Lower lobe of right lung (tissue), 2 donors: ENCODE measurements at regions not wholly inside any gene's neighbourhood (a gene's known extent, or its start where the extent isn't known, plus 50 kb on each side); places are given as distances from the start of the nearest gene placed in this dataset.

Experiments
- ATAC-seq, 2 donors: fragments of 200-7000 bp; cut with Tn5 transposase; one replicate each; pipeline ENCODE4 v1.9.1; 2020 to 2022; ENCODE audit warnings: mild to moderate bottlenecking in 2 of 2, moderate library complexity in 2 of 2
- DNase-seq: peaks from one replicate; pipeline ENCODE4 v3.0.0-alpha.2; 2020
- H3K27ac ChIP-seq: fragments of 200-600 bp; one replicate; pipeline ENCODE4 v1.8.0; 2022
- H3K27me3 ChIP-seq: fragments of 200-600 bp; one replicate; pipeline ENCODE4 v1.8.0; 2022; ENCODE audit warnings: low read depth
- H3K36me3 ChIP-seq: fragments of 200-600 bp; one replicate; pipeline ENCODE4 v1.8.0; 2022; ENCODE audit warnings: mild to moderate bottlenecking
- H3K4me1 ChIP-seq: fragments of 200-600 bp; one replicate; pipeline ENCODE4 v1.8.0; 2022
- H3K4me3 ChIP-seq: fragments of 200-600 bp; one replicate; pipeline ENCODE4 v1.8.0; 2022; ENCODE audit warnings: mild to moderate bottlenecking
- H3K9me3 ChIP-seq: fragments of 200-600 bp; one replicate; pipeline ENCODE4 v1.8.0; 2022
- CTCF ChIP-seq: fragments of 200-600 bp; IDR thresholded peaks from one replicate; pipeline ENCODE4 v1.8.0; 2022; ENCODE audit warnings: antibody characterized with exemption, mild to moderate bottlenecking
- intact Hi-C: fragments of 100-400 bp; cut with DNase I; formaldehyde crosslinking; loops from one replicate; pipeline ENCODE4 v1.11.0; 2022
- donor health status: DM: no; HTN: yes; CAD: no; lungs with severe emphysema.

DNA sequence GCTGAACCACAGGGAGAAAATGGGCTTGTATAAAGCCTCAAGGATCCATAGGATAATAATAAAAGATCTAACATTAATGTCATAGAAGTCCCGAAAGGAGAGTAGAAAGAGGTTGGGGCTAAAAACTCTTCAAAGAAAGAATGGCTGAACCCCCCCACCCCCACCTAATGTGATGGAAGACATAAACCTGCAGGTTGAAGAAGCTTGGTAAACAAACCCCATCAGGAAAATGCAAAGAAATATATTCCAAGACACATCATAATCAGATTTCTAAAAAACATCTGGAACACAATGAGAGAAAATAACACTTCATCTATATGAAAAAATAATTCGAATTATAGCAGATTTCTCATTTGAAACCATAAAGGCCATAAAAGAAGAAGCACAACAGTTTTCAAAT lies 105.6 kb upstream of the BAIAP2L1 start:
- intact Hi-C loops, result no loop called here
- Histone ChIP-seq H3K9me3 (no peaks in the 10 kb centered on the region), H3K4me3 (no peak overlapping the region), H3K4me1 (no peaks in the 10 kb centered on the region), H3K27ac (no peak overlapping the region), H3K27me3 (no peaks in the 10 kb centered on the region), H3K36me3 (no peaks in the 10 kb centered on the region)
- DNase-seq, result no peak
- no peak for TF ChIP-seq CTCF
- no peak for ATAC-seq

DNA sequence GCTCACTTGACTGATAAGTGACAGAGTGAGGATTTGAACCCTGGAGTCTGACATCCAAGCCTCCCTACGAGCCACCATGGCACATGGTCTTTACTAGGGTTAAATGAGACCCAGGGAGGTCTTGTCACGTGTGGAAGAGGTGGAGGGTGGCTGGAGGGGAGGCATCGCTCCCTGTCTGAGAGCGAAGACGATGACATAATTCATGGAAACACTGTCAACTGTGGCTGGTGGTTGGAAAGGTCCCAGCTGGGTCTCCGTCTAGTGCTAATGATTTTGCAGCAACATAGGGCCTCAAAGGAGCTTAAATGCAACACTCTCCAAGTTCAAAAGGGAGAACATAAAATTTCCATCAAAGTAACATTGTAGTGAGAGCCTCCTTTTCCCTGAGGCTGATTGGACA lies 99.9 kb upstream of the BAIAP2L1 start:
- Histone ChIP-seq H3K27ac (no peak overlapping the region), H3K4me1 (no peaks in the 10 kb centered on the region), H3K36me3 (no peaks in the 10 kb centered on the region), H3K4me3 (no peak overlapping the region), H3K9me3 (peaks cover 10% of the 10 kb centered on the region), H3K27me3 (peaks cover 3% of the 10 kb centered on the region)
- ATAC-seq (no peak), DNase-seq (no peak)
- TF ChIP-seq CTCF, result no peak
- intact Hi-C loops, result no loop called here

DNA sequence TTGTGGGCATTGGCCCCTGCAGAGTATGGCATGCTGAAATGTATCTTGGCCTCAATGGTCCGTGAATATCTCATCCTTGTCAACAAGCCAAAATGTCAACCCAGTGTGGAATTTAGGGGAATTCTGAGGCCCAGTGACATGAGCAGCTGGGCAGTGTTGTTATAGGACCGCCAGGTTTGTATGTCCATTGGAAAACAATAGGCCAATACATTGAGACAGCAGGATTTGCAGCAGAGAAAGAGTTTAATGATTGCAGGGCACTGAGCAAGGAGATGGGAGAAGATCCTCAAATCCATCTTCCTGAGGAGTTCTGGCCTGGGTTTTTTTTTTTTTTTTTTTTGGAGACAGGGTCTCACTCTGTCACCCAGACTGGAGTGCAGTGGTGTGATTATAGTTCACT lies 95.7 kb upstream of the BAIAP2L1 start:
- Histone ChIP-seq H3K36me3 (no peaks in the 10 kb centered on the region), H3K27me3 (peaks cover 3% of the 10 kb centered on the region), H3K27ac (no peak overlapping the region), H3K9me3 (peaks cover 10% of the 10 kb centered on the region), H3K4me1 (no peaks in the 10 kb centered on the region), H3K4me3 (no peak overlapping the region)
- DNase-seq, result no peak
- intact Hi-C loops, result no loop called here
- ATAC-seq, result no peak
- TF ChIP-seq CTCF, result no peak

GRCh38 chr7:98495200-98495955 lies 94.5 kb upstream of the BAIAP2L1 start:
- ATAC-seq (no peak), DNase-seq (no peak)
- Histone ChIP-seq H3K27me3 (peaks cover 3% of the 10 kb centered on the region), H3K36me3 (no peaks in the 10 kb centered on the region), H3K9me3 (peaks cover 10% of the 10 kb centered on the region), H3K27ac (no peak overlapping the region), H3K4me3 (no peak overlapping the region), H3K4me1 (no peaks in the 10 kb centered on the region)
- intact Hi-C loops, result no loop called here
- TF ChIP-seq CTCF, result no peak

DNA sequence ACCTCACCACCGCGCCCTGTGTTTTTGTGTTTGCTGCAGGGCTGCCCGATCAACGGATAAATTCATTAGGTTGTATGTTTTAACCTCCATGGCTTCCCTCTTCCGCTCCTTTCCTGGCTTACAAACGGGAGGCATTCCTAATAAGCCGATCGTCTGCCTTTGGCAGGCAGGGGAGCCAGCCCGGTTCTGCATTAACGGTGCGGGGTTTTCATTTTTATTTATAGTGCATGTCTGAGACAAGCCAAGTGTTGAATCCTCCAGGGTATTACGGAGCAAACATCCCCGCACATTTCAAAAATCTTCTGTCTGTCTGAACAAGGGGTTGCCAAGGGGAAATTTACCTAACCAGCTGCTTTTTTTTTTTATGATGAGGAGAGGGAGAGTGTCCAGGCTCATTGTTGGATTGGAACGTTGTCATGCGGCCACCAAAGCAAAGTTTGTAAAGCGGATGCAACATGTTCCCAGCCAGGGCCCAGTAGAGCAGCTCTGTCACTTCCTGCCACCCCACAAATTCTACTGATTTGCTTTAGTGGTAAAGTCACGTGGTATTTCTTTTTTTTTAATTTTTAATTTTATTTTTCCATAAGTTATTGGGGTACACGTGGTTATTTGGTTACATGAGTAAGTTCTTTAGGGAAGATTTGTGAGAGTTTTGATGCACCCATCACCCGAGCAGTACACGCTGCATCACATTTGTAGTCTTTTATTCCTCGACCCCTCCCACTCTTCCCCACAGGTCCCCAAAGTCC lies 92.3 kb upstream of the BAIAP2L1 start:
- intact Hi-C loops, result no loop called here
- ATAC-seq (no peak), DNase-seq (no peak)
- no peaks in the 10 kb centered on the region for H3K4me1 ChIP-seq
- no peaks in the 10 kb centered on the region for H3K36me3 ChIP-seq
- H3K27ac ChIP-seq, result no peak overlapping the region
- TF ChIP-seq CTCF, result no peak
- no peaks in the 10 kb centered on the region for H3K27me3 ChIP-seq
- H3K9me3 ChIP-seq, result peaks cover 10% of the 10 kb centered on the region
- H3K4me3 ChIP-seq, result no peak overlapping the region
